Left ventricle myocardium inferior (tissue), 1 donor: ENCODE measurements at regions not wholly inside any gene's neighbourhood (a gene's known extent, or its start where the extent isn't known, plus 50 kb on each side); places are given as distances from the start of the nearest gene placed in this dataset.

Source experiments
- DNase-seq: peaks from one replicate; pipeline ENCODE4 v3.0.0-alpha.2; 2020
- H3K27ac ChIP-seq: fragments of 200-600 bp; replicated peaks from 2 replicates; pipeline ENCODE4 v1.8.0; 2021
- H3K27me3 ChIP-seq: fragments of 200-600 bp; 2 replicates; pipeline ENCODE4 v1.8.0; 2021; ENCODE audit warnings: low read depth
- H3K36me3 ChIP-seq: fragments of 200-600 bp; 2 replicates; pipeline ENCODE4 v1.8.0; 2021
- H3K4me1 ChIP-seq: fragments of 200-600 bp; 2 replicates; pipeline ENCODE4 v1.8.0; 2021
- H3K4me3 ChIP-seq: fragments of 200-600 bp; 2 replicates; pipeline ENCODE4 v1.8.0; 2021; ENCODE audit warnings: mild to moderate bottlenecking, moderate library complexity
- H3K9me3 ChIP-seq: fragments of 200-600 bp; replicated peaks from 2 replicates; pipeline ENCODE4 v1.8.0; 2021
- intact Hi-C: fragments of 100-400 bp; cut with micrococcal nuclease; formaldehyde crosslinking; loops from one replicate; pipeline ENCODE4 v1.11.0; 2022
- TF ChIP-seq, protein P1 (sequence below): fragments of 200-600 bp; IDR thresholded peaks from 2 replicates; pipeline ENCODE4 v1.8.0; 2021; ENCODE audit warnings: antibody characterized with exemption, mild to moderate bottlenecking, borderline replicate concordance
- donor health status: DM: no; HTN: yes; CAD: no; lungs with severe emphysema.

DNA sequence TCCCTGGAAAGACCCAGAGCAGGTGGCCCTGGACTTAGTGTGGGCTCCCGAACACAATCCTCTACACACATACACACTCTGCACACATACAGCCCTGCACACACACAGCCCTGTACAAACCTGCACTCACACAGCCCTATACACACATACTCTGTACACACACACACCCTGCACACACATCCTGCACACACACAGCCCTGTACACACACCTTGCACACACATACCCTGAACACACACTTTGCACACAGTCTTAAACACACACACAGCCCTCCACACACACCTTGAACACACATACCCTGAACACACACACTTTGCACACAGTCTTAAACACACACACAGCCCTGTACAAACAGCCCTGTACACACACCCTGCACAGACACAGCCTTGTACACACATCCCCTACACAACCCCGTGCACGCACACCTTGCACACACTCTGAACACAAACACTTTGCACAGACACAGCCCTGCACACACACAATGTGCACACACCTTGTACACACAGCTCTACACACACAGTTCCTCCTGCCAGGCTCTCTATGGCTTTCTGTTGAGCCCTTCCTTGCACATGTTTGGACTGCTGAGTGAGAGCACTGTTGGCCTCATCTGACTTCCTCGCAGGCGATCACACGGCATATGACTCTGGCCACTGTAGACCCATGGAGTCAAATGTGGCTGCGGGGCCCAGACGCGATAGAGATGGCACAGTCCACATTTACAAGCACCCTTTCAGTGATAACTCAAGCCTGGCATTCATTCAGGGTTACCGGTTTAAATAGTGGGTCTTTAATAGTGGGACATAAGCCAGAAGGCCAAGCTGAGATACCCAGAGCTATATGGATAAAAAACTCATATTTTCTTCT, 245.7 kb upstream of the IRX1 start:
- no peaks in the 10 kb centered on the region for H3K4me1 ChIP-seq
- no peaks in the 10 kb centered on the region for H3K36me3 ChIP-seq
- TF ChIP-seq, protein P1, sequence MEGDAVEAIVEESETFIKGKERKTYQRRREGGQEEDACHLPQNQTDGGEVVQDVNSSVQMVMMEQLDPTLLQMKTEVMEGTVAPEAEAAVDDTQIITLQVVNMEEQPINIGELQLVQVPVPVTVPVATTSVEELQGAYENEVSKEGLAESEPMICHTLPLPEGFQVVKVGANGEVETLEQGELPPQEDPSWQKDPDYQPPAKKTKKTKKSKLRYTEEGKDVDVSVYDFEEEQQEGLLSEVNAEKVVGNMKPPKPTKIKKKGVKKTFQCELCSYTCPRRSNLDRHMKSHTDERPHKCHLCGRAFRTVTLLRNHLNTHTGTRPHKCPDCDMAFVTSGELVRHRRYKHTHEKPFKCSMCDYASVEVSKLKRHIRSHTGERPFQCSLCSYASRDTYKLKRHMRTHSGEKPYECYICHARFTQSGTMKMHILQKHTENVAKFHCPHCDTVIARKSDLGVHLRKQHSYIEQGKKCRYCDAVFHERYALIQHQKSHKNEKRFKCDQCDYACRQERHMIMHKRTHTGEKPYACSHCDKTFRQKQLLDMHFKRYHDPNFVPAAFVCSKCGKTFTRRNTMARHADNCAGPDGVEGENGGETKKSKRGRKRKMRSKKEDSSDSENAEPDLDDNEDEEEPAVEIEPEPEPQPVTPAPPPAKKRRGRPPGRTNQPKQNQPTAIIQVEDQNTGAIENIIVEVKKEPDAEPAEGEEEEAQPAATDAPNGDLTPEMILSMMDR = no peak
- no peaks in the 10 kb centered on the region for H3K9me3 ChIP-seq
- H3K27me3 ChIP-seq = peaks cover 39% of the 10 kb centered on the region
- H3K4me3 ChIP-seq = no peak overlapping the region
- no peak for DNase-seq
- intact Hi-C loops = no loop called here
- no peak overlapping the region for H3K27ac ChIP-seq

DNA sequence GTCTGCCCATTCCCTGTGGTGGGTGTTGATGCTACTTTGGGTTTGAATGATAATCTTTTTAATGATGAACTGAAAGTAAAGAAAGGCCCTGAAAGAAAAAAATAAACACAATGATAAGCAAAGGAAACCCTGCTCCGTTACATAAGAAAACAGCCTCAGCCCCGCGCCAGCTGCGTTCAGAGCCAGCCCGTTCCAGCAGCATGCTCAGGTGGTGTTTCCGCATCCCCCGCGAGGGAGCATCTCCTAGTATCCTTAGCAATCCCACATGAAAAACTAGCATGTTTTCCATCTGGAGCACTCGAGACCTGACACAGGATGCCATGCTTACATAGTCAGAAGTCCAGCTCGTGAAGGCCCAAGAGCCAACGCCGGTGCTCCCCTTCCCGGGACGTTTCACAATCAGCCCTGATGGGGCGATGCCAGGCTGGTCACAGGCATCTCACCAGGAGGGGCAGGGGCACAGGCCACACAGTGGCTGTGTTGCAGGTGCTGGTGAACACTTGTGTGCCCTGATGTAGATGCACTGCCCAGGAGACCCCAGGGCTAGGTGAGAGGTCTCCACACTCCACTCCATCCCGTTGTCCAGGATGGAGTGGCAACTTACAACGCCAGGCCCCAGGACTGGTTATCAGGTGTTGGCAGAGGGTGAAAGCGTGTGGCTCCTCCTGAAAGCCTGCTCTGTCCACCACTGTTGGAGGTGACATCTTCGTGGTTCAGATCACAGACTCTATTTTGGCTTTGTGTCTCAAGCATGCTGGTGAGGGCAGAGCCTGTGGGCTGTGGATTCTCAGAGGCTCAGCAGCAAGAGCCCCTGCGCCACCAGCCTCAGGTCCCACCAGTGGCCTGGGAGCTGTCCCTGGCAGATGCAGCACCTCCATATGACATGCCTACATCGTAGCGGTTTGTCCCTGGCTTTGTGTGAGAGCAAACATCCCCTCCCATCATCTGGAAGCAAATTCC, 246.8 kb upstream of the IRX1 start:
- no peak for DNase-seq
- intact Hi-C loops = no loop called here

DNA sequence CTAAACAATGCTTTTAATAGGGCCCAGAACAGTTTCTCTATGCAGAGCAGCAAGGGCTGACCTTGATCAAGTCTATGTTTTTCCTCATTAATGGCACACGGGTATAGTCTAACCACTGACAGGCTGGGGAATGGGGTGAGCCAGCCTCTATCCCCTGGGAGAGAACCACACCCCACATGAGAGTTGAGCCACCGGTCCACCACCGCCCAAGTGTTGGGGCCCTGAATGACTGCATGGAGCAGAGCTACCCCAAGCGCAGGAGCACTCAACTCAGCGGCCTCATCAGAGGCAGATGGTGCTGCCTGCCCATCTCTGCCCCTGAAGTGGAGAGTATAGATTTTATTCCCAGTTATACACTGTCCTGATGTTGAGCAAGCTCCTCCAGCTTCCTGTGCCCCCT, 247.9 kb upstream of the IRX1 start:
- DNase-seq = no peak
- intact Hi-C loops = no loop called here
- no peak overlapping the region for H3K4me3 ChIP-seq
- no peaks in the 10 kb centered on the region for H3K9me3 ChIP-seq
- peaks cover 34% of the 10 kb centered on the region for H3K27me3 ChIP-seq
- H3K36me3 ChIP-seq = no peaks in the 10 kb centered on the region
- H3K4me1 ChIP-seq = no peaks in the 10 kb centered on the region
- TF ChIP-seq, protein P1 = no peak
- no peak overlapping the region for H3K27ac ChIP-seq

More for the DNA sequence above, 246.8 kb upstream of the IRX1 start:
- Histone ChIP-seq H3K36me3 (no peaks in the 10 kb centered on the region), H3K9me3 (no peaks in the 10 kb centered on the region), H3K4me3 (no peak overlapping the region), H3K4me1 (no peaks in the 10 kb centered on the region), H3K27ac (no peak overlapping the region), H3K27me3 (peaks cover 39% of the 10 kb centered on the region)
- TF ChIP-seq, protein P1 = no peak

DNA sequence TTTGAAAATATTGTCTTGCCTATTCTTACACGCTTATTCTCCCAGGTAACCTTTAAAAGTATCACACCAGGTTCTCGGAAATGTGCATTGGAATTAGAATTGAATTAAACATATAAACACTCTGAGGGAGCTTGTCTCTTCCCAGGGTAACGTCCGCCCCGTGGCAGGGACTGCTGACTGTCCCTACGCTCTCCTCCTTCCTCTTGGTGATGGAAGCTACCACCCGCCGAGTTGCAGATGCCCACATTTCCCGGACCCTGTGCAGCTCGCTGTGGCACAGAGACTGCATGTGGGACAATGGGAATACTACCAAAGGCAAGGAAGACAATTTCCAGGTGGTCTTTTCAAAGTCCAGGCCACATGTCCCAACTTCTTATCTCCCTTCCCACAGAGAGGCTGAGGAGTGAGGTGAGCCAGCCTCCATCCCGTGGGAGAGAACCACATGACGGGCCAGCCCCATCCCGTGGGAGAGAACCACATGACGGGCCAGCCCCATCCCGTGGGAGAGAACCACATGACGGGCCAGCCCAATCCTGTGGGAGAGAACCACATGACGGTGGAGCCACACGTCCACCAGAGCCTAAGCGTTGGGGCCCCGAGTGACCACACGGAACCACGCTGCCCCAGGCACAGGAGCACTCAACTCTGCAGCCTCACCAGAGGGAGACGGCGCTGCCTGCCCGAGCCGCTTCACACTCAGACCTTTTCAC, 249.4 kb upstream of the IRX1 start:
- Histone ChIP-seq H3K9me3 (no peaks in the 10 kb centered on the region), H3K4me1 (no peaks in the 10 kb centered on the region), H3K27ac (no peak overlapping the region), H3K4me3 (no peak overlapping the region), H3K36me3 (no peaks in the 10 kb centered on the region), H3K27me3 (peaks cover 34% of the 10 kb centered on the region)
- no peak for DNase-seq
- TF ChIP-seq, protein P1 = no peak
- intact Hi-C loops = no loop called here

DNA sequence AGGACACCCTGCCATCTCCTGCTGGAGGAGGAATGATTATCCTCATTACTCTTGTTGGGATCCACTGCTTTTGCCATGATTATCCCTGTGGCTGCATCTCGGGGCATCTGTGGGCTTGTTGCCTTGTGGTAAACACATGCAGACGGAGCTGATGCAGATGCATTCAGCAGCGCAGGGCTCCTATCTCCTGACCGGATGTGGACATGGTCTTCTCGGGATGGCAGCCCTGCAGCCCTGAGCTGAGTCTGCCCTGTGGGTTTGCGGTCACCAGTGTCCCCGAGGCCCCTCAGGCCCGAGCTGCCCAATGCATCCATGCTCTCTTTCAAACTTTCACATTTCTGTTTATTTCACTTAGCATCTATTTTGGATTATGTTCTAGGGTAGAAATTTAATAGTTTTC, 250.4 kb upstream of the IRX1 start:
- Histone ChIP-seq H3K27me3 (peaks cover 34% of the 10 kb centered on the region), H3K9me3 (no peaks in the 10 kb centered on the region), H3K4me1 (no peaks in the 10 kb centered on the region), H3K27ac (no peak overlapping the region), H3K4me3 (no peak overlapping the region), H3K36me3 (no peaks in the 10 kb centered on the region)
- intact Hi-C loops = no loop called here
- TF ChIP-seq, protein P1 = no peak
- DNase-seq = no peak
